ENCODE measurements at regions not wholly inside any gene's neighbourhood (a gene's known extent, or its start where the extent isn't known, plus 50 kb on each side); places are given as distances from the start of the nearest gene placed in this dataset.

- no peak for TF ChIP-seq CTCF (IDR thresholded peaks at IDR 0.05)
- Histone ChIP-seq H3K9me3 (ENCODE audit: control insufficient read depth, insufficient read depth, low read length) (no peaks in the 10 kb centered on the region), H3K27me3 (ENCODE audit: control insufficient read depth, insufficient read depth, low read length) (no peaks in the 10 kb centered on the region), H3K4me3 (ENCODE audit: low read length) (no peak overlapping the region), H3K36me3 (ENCODE audit: control insufficient read depth, insufficient read depth, low read length) (no peaks in the 10 kb centered on the region), H3K4me1 (ENCODE audit: control insufficient read depth, insufficient read depth, low read length) (no peaks in the 10 kb centered on the region), H3K27ac (ENCODE audit: low read length) (no peak overlapping the region)
- no peak for ATAC-seq
- no peak overlapping the region for H3K4me3 Mint-ChIP-seq
- peaks cover 0 to 4% of the 10 kb centered on the region in 2 donors for H3K27me3 Mint-ChIP-seq (ENCODE audit: low read depth in 2 of 2)
- WGBS (ENCODE audit: insufficient coverage): 91% methylated on average over 2 of the region's 3 CpGs
- H3K4me1 Mint-ChIP-seq: no peaks in the 10 kb centered on the region
- H3K9me3 Mint-ChIP-seq: peaks cover 0 to 4% of the 10 kb centered on the region in 2 donors
- no peak for DNase-seq
- H3K27ac Mint-ChIP-seq: no peak overlapping the region
- intact Hi-C loops (cut with micrococcal nuclease): no loop called here
- H3K36me3 Mint-ChIP-seq: no peaks in the 10 kb centered on the region
These were observed 288.9 kb downstream of the SHQ1 start for GRCh38 chr3:72559385-72559784.

- H3K4me3 ChIP-seq (ENCODE audit: low read length): no peak overlapping the region
- TF ChIP-seq CTCF (IDR thresholded peaks at IDR 0.05): no peak
- no peaks in the 10 kb centered on the region for H3K36me3 Mint-ChIP-seq
- no peaks in the 10 kb centered on the region for H3K36me3 ChIP-seq (ENCODE audit: control insufficient read depth, insufficient read depth, low read length)
- peaks cover 0 to 4% of the 10 kb centered on the region in 2 donors for H3K9me3 Mint-ChIP-seq
- DNase-seq (no peak), ATAC-seq (no peak)
- H3K27me3 Mint-ChIP-seq (ENCODE audit: low read depth in 2 of 2): peaks cover 0 to 4% of the 10 kb centered on the region in 2 donors
- H3K4me1 ChIP-seq (ENCODE audit: control insufficient read depth, insufficient read depth, low read length): no peaks in the 10 kb centered on the region
- H3K9me3 ChIP-seq (ENCODE audit: control insufficient read depth, insufficient read depth, low read length): no peaks in the 10 kb centered on the region
- intact Hi-C loops (cut with micrococcal nuclease): no loop called here
- WGBS (ENCODE audit: insufficient coverage): 54% methylated on average over 2 of the region's 3 CpGs
- H3K27ac ChIP-seq (ENCODE audit: low read length): no peak overlapping the region
- no peak overlapping the region for H3K27ac Mint-ChIP-seq
- H3K4me3 Mint-ChIP-seq: no peak overlapping the region
- H3K27me3 ChIP-seq (ENCODE audit: control insufficient read depth, insufficient read depth, low read length): no peaks in the 10 kb centered on the region
- H3K4me1 Mint-ChIP-seq: no peaks in the 10 kb centered on the region
These were observed 290.2 kb downstream of the SHQ1 start for GRCh38 chr3:72558001-72558400.

- WGBS (ENCODE audit: insufficient coverage): 98% methylated on average over 4 of the region's 4 CpGs
- peaks cover under 1 to 2% of the 10 kb centered on the region in 2 donors for H3K4me1 Mint-ChIP-seq
- no peak for DNase-seq
- H3K4me3 ChIP-seq (ENCODE audit: low read length): no peak overlapping the region
- H3K9me3 Mint-ChIP-seq: no peaks in the 10 kb centered on the region
- H3K27me3 ChIP-seq (ENCODE audit: control insufficient read depth, insufficient read depth, low read length): no peaks in the 10 kb centered on the region
- H3K4me1 ChIP-seq (ENCODE audit: control insufficient read depth, insufficient read depth, low read length): no peaks in the 10 kb centered on the region
- intact Hi-C loops (cut with micrococcal nuclease): no loop called here
- no peak overlapping the region for H3K4me3 Mint-ChIP-seq
- H3K9me3 ChIP-seq (ENCODE audit: control insufficient read depth, insufficient read depth, low read length): no peaks in the 10 kb centered on the region
- H3K27ac ChIP-seq (ENCODE audit: low read length): no peak overlapping the region
- no peak overlapping the region for H3K27ac Mint-ChIP-seq
- TF ChIP-seq CTCF (IDR thresholded peaks at IDR 0.05): no peak
- no peaks in the 10 kb centered on the region for H3K36me3 Mint-ChIP-seq
- H3K36me3 ChIP-seq (ENCODE audit: control insufficient read depth, insufficient read depth, low read length): no peaks in the 10 kb centered on the region
- ATAC-seq: no peak
- peaks cover 0 to 4% of the 10 kb centered on the region in 2 donors for H3K27me3 Mint-ChIP-seq (ENCODE audit: low read depth in 2 of 2)
These were observed 292.5 kb downstream of the SHQ1 start for GRCh38 chr3:72555714-72556113.

GRCh38 chr3:72554689-72555088 is 293.6 kb downstream of the SHQ1 start:
- H3K9me3 ChIP-seq (ENCODE audit: control insufficient read depth, insufficient read depth, low read length): no peaks in the 10 kb centered on the region
- intact Hi-C loops (cut with micrococcal nuclease): no loop called here
- H3K27me3 ChIP-seq (ENCODE audit: control insufficient read depth, insufficient read depth, low read length): no peaks in the 10 kb centered on the region
- Mint-ChIP-seq H3K27ac (no peak overlapping the region), H3K36me3 (no peaks in the 10 kb centered on the region), H3K4me1 (peaks cover 10 to 11% of the 10 kb centered on the region in 2 donors), H3K9me3 (no peaks in the 10 kb centered on the region), H3K4me3 (no peak overlapping the region), H3K27me3 (ENCODE audit: low read depth in 2 of 2) (peaks cover 0 to 4% of the 10 kb centered on the region in 2 donors)
- H3K4me1 ChIP-seq (ENCODE audit: control insufficient read depth, insufficient read depth, low read length): peaks cover 3% of the 10 kb centered on the region
- 90% methylated on average over 4 of the region's 4 CpGs for WGBS (ENCODE audit: insufficient coverage)
- TF ChIP-seq CTCF (IDR thresholded peaks at IDR 0.05): no peak
- H3K27ac ChIP-seq (ENCODE audit: low read length): no peak overlapping the region
- no peak for ATAC-seq
- DNase-seq: no peak
- no peak overlapping the region for H3K4me3 ChIP-seq (ENCODE audit: low read length)
- no peaks in the 10 kb centered on the region for H3K36me3 ChIP-seq (ENCODE audit: control insufficient read depth, insufficient read depth, low read length)
